ENCODE measurements at regions not wholly inside any gene's neighbourhood (a gene's known extent, or its start where the extent isn't known, plus 50 kb on each side); places are given as distances from the start of the nearest gene placed in this dataset.

DNA sequence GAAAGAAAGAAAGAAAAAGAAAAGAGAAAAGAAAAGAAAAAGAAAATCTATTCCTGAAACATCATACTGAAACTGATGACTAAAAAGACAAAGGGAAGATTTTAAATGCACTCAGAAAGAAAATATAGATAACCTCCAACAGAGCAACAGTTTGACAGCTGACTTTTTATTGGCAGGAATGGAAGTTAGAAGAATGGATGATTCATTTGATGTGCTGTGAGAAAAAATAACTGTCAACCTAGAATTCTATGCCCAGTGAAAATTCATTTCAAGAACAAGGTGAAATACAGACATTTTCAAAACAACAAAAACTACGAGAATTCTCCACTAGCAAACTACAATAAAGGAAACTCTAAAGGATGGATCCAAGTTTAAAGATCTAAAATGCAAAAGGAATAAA, 50.5 kb upstream of the HSPA12A start:
- no peak for ATAC-seq
- Histone ChIP-seq H3K27me3 (peaks cover 0 to 37% (median 0%) of the 10 kb centered on the region in 9 donors), H3K36me3 (no peaks in the 10 kb centered on the region), H3K9me3 (no peaks in the 10 kb centered on the region), H3K4me3 (no peak overlapping the region), H3K27ac (no peak overlapping the region), H3K4me1 (peaks cover 0 to 6% (median 2%) of the 10 kb centered on the region in 12 donors)
- DNase-seq: no peak
- intact Hi-C loops (cut with DNase I): no loop called here
- WGBS, 4 donors: 88 to 98% (median 95%) methylated on average over 1 of the region's 1 CpG
- TF ChIP-seq POLR2A (IDR thresholded peaks at IDR 0.05): no peak
- TF ChIP-seq, protein P1, sequence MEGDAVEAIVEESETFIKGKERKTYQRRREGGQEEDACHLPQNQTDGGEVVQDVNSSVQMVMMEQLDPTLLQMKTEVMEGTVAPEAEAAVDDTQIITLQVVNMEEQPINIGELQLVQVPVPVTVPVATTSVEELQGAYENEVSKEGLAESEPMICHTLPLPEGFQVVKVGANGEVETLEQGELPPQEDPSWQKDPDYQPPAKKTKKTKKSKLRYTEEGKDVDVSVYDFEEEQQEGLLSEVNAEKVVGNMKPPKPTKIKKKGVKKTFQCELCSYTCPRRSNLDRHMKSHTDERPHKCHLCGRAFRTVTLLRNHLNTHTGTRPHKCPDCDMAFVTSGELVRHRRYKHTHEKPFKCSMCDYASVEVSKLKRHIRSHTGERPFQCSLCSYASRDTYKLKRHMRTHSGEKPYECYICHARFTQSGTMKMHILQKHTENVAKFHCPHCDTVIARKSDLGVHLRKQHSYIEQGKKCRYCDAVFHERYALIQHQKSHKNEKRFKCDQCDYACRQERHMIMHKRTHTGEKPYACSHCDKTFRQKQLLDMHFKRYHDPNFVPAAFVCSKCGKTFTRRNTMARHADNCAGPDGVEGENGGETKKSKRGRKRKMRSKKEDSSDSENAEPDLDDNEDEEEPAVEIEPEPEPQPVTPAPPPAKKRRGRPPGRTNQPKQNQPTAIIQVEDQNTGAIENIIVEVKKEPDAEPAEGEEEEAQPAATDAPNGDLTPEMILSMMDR (IDR thresholded peaks at IDR 0.05): no peak

DNA sequence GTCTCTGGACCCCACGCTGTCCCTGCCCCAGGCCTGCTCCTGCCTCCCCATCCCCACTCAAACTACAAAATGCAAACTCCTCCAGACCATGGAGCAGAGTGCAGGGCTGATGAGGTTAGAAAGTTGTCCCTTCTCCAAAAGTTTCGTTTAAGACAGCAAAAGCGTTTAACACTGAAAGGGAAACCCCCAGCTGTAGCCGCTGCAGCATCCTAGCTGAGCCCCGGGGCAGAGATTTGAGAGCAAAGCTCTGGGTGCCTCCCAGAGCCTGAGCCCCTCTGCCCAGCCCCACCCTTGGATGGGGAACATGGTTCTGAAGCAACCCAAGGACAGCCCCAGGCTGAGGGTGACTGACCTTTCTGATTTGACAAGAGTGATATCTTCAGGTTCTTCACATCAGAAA, 52.8 kb upstream of the ENO4 start:
- Histone ChIP-seq H3K9me3 (no peaks in the 10 kb centered on the region), H3K27ac (no peak overlapping the region), H3K36me3 (no peaks in the 10 kb centered on the region), H3K4me3 (no peak overlapping the region), H3K27me3 (peaks cover 0 to 34% (median 0%) of the 10 kb centered on the region in 9 donors), H3K4me1 (no peaks in the 10 kb centered on the region)
- DNase-seq: no peak
- ATAC-seq: no peak
- intact Hi-C loops (cut with DNase I): loop anchor here in 6 of 10 donors (2.0 kb wide), 2 partner anchors 370 to 378 kb away; no protein-coding TSS in a partner anchor
- WGBS, 4 donors: 60 to 73% (median 69%) methylated on average over 5 of the region's 5 CpGs
- TF ChIP-seq POLR2A (IDR thresholded peaks at IDR 0.05): no peak
- TF ChIP-seq, protein P1 (IDR thresholded peaks at IDR 0.05): no peak

GRCh38 chr10:116796910-116797513, 52.3 kb upstream of the ENO4 start:
- H3K4me3 ChIP-seq: no peak overlapping the region
- H3K9me3 ChIP-seq: no peaks in the 10 kb centered on the region
- intact Hi-C loops (cut with DNase I): loop anchor here in 9 of 10 donors (1.0 to 2.0 kb wide), 4 partner anchors 370 to 378 kb away; no protein-coding TSS in a partner anchor
- 23 to 33% (median 25%) methylated on average over 9 of the region's 9 CpGs for WGBS, 4 donors
- no peak for TF ChIP-seq POLR2A (IDR thresholded peaks at IDR 0.05)
- TF ChIP-seq, protein P1 (IDR thresholded peaks at IDR 0.05): peak; percentile 77 to 93 (median 84)
- H3K36me3 ChIP-seq: no peaks in the 10 kb centered on the region
- no peak overlapping the region for H3K27ac ChIP-seq
- ATAC-seq (peak in 3 of 4 donors; percentile 61 to 85 (median 83)), DNase-seq (peak; percentile 63 to 74 (median 72))
- no peaks in the 10 kb centered on the region for H3K4me1 ChIP-seq
- peaks cover 0 to 29% (median 0%) of the 10 kb centered on the region in 9 donors for H3K27me3 ChIP-seq

DNA sequence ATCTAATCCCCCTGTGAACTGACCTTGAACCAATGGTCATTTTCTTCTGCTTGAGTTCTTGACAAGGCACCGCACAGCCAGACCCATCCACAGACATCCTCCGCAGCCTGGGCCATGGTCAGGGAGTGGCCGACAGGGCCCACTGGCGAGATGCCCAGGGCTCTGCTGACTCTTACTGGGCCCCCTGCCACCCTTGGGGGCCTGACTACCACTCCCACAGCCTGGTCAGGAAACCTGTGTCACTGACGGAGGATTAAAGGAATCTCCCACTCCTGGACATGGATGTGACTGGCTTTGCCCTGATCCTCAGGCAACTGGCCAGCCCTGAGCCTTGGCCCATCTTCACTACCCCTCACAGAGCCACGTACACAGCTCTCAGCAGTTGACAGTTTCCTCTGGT, 50.4 kb upstream of the ENO4 start:
- no peaks in the 10 kb centered on the region for H3K9me3 ChIP-seq
- no peak overlapping the region for H3K27ac ChIP-seq
- no peaks in the 10 kb centered on the region for H3K36me3 ChIP-seq
- intact Hi-C loops (cut with DNase I): loop anchor here in 2 of 10 donors (2.0 kb wide), 2 partner anchors 368 to 376 kb away; no protein-coding TSS in a partner anchor
- no peak for TF ChIP-seq POLR2A (IDR thresholded peaks at IDR 0.05)
- TF ChIP-seq, protein P1 (IDR thresholded peaks at IDR 0.05): no peak
- WGBS, 4 donors: 64 to 78% (median 73%) methylated on average over 6 of the region's 6 CpGs
- peaks cover 0 to 26% (median 2%) of the 10 kb centered on the region in 9 donors for H3K27me3 ChIP-seq
- H3K4me1 ChIP-seq: no peaks in the 10 kb centered on the region
- H3K4me3 ChIP-seq: no peak overlapping the region
- peak in 1 of 4 donors; percentile 18 for ATAC-seq
- DNase-seq: no peak
